A673 (cell line): ENCODE measurements at regions not wholly inside any gene's neighbourhood (a gene's known extent, or its start where the extent isn't known, plus 50 kb on each side); places are given as distances from the start of the nearest gene placed in this dataset.

Experiments
- BruUV-seq: library from RNA; stranded (reverse); fragments of 400-500 nt; replicated peaks from 2 replicates; lab custom pipeline; 2021; lab: Mats Ljungman, UMichigan
- CTCF ChIA-PET: fragments of 300-600 bp; sonication (Branson Sonifier 250); formaldehyde crosslinking; loops from one replicate; lab custom pipeline; 2022; ENCODE audit warnings: antibody characterized with exemption; lab: Charles Lee
- POLR2A ChIA-PET: fragments of 300-600 bp; sonication (Branson Sonifier 250); formaldehyde crosslinking; loops from one replicate; lab custom pipeline; 2022; ENCODE audit warnings: antibody characterized with exemption; ENCODE audit not compliant: low non-redundant PET; lab: Charles Lee
- DNase-seq: peaks from one replicate; pipeline ENCODE4 v3.0.0-alpha.2; 2015; ENCODE audit warnings: low spot score
- H3K27ac ChIP-seq: fragments of 200-600 bp; sonication (generic); 2 replicates; pipeline ENCODE4 v1.5.1; 2016; ENCODE audit warnings: mixed run types, low read depth, mild to moderate bottlenecking, mixed read lengths, antibody characterized with exemption, low read length; ENCODE audit not compliant: poor library complexity, severe bottlenecking
- H3K27me3 ChIP-seq: fragments of 200-600 bp; sonication (generic); replicated peaks from 2 replicates; pipeline ENCODE4 v1.6.1; 2017; ENCODE audit warnings: mixed run types, low read depth, mild to moderate bottlenecking, mixed read lengths, antibody characterized with exemption, low read length; ENCODE audit not compliant: insufficient read depth, poor library complexity
- H3K36me3 ChIP-seq: fragments of 200-600 bp; sonication (generic); 2 replicates; pipeline ENCODE4 v1.6.1; 2016; ENCODE audit warnings: mixed run types, mild to moderate bottlenecking, mixed read lengths, antibody characterized with exemption, low read length; ENCODE audit not compliant: insufficient read depth, poor library complexity, severe bottlenecking
- H3K4me1 ChIP-seq: fragments of 200-600 bp; sonication (generic); 2 replicates; pipeline ENCODE4 v1.6.1; 2017; ENCODE audit warnings: mixed run types, mild to moderate bottlenecking, mixed read lengths, antibody characterized with exemption, low read length; ENCODE audit not compliant: insufficient read depth, poor library complexity, severe bottlenecking
- H3K4me3 ChIP-seq: fragments of 200-600 bp; sonication (generic); 2 replicates; pipeline ENCODE4 v1.5.1; 2016; ENCODE audit warnings: low read depth, mixed run types, mild to moderate bottlenecking, mixed read lengths, low read length; ENCODE audit not compliant: poor library complexity, severe bottlenecking
- H3K9me3 ChIP-seq: fragments of 200-600 bp; sonication (generic); 2 replicates; pipeline ENCODE4 v1.6.1; 2016; ENCODE audit warnings: mixed run types, low read depth, mild to moderate bottlenecking, mixed read lengths, antibody characterized with exemption, low read length; ENCODE audit not compliant: poor library complexity, severe bottlenecking
- CTCF ChIP-seq: fragments of 300-800, 200-600 bp; sonication (generic); conservative IDR thresholded peaks from 2 replicates; pipeline ENCODE4 v1.5.1; 2017; ENCODE audit warnings: low read depth, mild to moderate bottlenecking, antibody characterized with exemption, low read length, moderate library complexity, mixed read lengths
- EZH2 ChIP-seq: fragments of 200-600 bp; sonication (generic); IDR thresholded peaks from 2 replicates; pipeline ENCODE4 v1.6.1; 2017; ENCODE audit warnings: borderline replicate concordance, low read depth, mild to moderate bottlenecking, mixed read lengths, antibody characterized with exemption, low read length; ENCODE audit not compliant: poor library complexity, severe bottlenecking
- intact Hi-C: fragments of 100-400 bp; cut with micrococcal nuclease; formaldehyde crosslinking; loops from one replicate; pipeline ENCODE4 v1.10.0; 2022; ENCODE audit not compliant: unreplicated experiment

GRCh38 chr2:149903626-149904025 is 316.1 kb upstream of the MMADHC start:
- ChIA-PET CTCF (no interaction called here), POLR2A (no interaction called here)
- Histone ChIP-seq H3K36me3 (no peaks in the 10 kb centered on the region), H3K27me3 (no peaks in the 10 kb centered on the region), H3K27ac (no peak overlapping the region), H3K4me3 (no peak overlapping the region), H3K4me1 (peaks cover under 1% of the 10 kb centered on the region), H3K9me3 (no peaks in the 10 kb centered on the region)
- no TSS peak for BruUV-seq
- no peak for DNase-seq
- intact Hi-C loops, result no loop called here
- no peak for TF ChIP-seq CTCF
- no peak for TF ChIP-seq EZH2

DNA sequence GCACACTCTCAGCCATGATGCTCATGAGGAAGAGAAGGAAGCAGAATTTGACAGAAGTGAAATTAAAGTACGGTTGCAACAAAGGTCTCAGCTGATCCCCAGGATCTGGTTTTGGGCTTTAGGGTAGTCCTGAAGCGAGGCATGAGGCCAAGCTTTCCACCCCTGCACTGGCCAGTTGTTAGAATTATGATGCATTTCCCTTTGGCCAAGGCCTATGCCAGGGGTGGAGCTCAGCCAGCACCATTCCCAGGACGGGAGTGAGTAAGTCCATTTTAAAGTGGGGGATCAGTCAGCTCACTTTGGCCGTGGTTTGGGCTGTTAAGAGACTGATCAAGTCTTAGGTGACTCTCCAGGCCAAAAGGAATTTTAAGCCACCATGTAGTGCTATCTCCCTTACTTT is 314.5 kb upstream of the MMADHC start:
- Histone ChIP-seq H3K4me1 (no peaks in the 10 kb centered on the region), H3K36me3 (no peaks in the 10 kb centered on the region), H3K9me3 (no peaks in the 10 kb centered on the region), H3K27me3 (no peaks in the 10 kb centered on the region), H3K4me3 (no peak overlapping the region), H3K27ac (no peak overlapping the region)
- BruUV-seq, result no TSS peak
- CTCF ChIA-PET, result no interaction called here
- TF ChIP-seq EZH2 (no peak), CTCF (no peak)
- intact Hi-C loops, result no loop called here
- POLR2A ChIA-PET, result no interaction called here
- no peak for DNase-seq

DNA sequence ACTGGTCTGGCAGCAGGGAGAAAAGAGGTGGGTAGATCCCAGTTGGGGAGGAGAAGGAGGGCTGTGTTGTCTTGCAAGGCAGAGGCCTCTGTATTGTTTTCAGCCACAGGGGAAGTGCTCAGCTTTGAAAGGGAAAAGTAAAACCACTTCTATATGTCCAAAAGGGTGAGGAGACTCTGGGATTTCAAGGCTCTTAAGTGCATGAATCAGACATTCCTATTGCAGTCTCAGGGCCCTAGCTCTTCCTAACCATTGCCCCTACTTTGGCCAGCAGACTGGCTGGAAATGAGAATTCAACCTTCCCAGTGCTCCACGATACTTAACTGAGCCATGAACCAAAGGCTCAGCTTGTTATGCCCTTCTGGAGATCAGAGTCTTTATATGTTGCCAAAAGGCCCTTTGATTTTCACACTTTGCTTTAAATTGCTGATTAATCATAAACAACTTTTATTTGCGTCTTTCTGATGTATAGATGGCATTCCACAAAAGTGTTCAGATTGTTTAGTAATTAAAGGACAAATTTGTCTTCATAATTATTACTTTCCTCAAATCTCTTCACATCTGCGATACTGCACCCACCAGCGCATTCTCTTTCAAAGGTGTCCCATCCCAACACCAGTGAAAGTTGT is 313.8 kb upstream of the MMADHC start:
- Histone ChIP-seq H3K9me3 (no peaks in the 10 kb centered on the region), H3K4me1 (no peaks in the 10 kb centered on the region), H3K4me3 (no peak overlapping the region), H3K27me3 (no peaks in the 10 kb centered on the region), H3K36me3 (no peaks in the 10 kb centered on the region), H3K27ac (no peak overlapping the region)
- DNase-seq, result no peak
- ChIA-PET POLR2A (no interaction called here), CTCF (no interaction called here)
- TF ChIP-seq CTCF (no peak), EZH2 (no peak)
- intact Hi-C loops, result no loop called here
- no TSS peak for BruUV-seq
